Endothelial cell of umbilical vein (primary cell): ENCODE measurements at regions not wholly inside any gene's neighbourhood (a gene's known extent, or its start where the extent isn't known, plus 50 kb on each side); places are given as distances from the start of the nearest gene placed in this dataset.

Source experiments
- BruUV-seq: library from RNA; stranded (reverse); fragments of 400-500 nt; replicated peaks from 2 replicates; lab custom pipeline; 2021; lab: Mats Ljungman, UMichigan
- CTCF ChIA-PET: fragments of 300-600, 350-600 bp; sonication (Branson Sonifier 250); formaldehyde crosslinking; loops from one replicate; lab custom pipeline; 2021; ENCODE audit warnings: antibody characterized with exemption, inconsistent platforms; lab: Charles Lee
- POLR2A ChIA-PET: fragments of 300-600, 350-600 bp; sonication (Branson Sonifier 250); formaldehyde crosslinking; loops from one replicate; lab custom pipeline; 2021; ENCODE audit warnings: antibody characterized with exemption, inconsistent platforms; lab: Charles Lee
- DNase-seq: peaks from one replicate; pipeline ENCODE4 v3.0.0-alpha.2; 2011; ENCODE audit warnings: low read depth, low spot score
- FAIRE-seq: peaks from 2 replicates; lab custom pipeline; 2011; peaks lifted over from hg19 to GRCh38; lab: Jason Lieb, UNC
- H2AFZ ChIP-seq: 2 replicates; pipeline ENCODE4 v1.6.0; 2012; ENCODE audit warnings: low read depth, low read length, control low read depth, inconsistent platforms
- H3K27ac ChIP-seq: 2 replicates; pipeline ENCODE4 v1.5.1; 2011; ENCODE audit warnings: low read depth, mild to moderate bottlenecking, control low read depth, low read length, moderate library complexity; ENCODE audit not compliant: insufficient read depth
- H3K27me3 ChIP-seq, 2 experiments: 2 replicates each; pipeline versions ENCODE4 v1.6.0 to v1.6.1; 2011; ENCODE audit warnings: low read length in 2 of 2, mixed read lengths in 1 of 2; ENCODE audit not compliant: control insufficient read depth in 2 of 2, insufficient read depth in 2 of 2
- H3K36me3 ChIP-seq, 2 experiments: 2 replicates in 1 of 2; 3 replicates in 1 of 2; pipeline ENCODE4 v1.5.1; 2011; ENCODE audit warnings: low read length in 2 of 2, mild to moderate bottlenecking in 1 of 2, moderate library complexity in 1 of 2; ENCODE audit not compliant: control insufficient read depth in 2 of 2, insufficient read depth in 2 of 2; ENCODE audit errors: extremely low read depth in 1 of 2
- H3K4me1 ChIP-seq: 3 replicates; pipeline ENCODE4 v1.5.1; 2011; ENCODE audit warnings: mild to moderate bottlenecking, low read length; ENCODE audit not compliant: control insufficient read depth, insufficient read depth; ENCODE audit errors: extremely low read depth
- H3K4me2 ChIP-seq: 2 replicates; pipeline ENCODE4 v1.6.1; 2011; ENCODE audit warnings: low read length, control low read depth, mixed read lengths; ENCODE audit not compliant: insufficient read depth
- H3K4me3 ChIP-seq, 3 experiments: fragments of 200-600 bp in 1 of 3; sonication (generic), shearing (Covaris generic) in 1 of 3; replicated peaks in 1 of 3; 2 replicates each; pipeline ENCODE4 v1.5.1; 2011 to 2016; ENCODE audit warnings: control low read depth in 3 of 3, low read length in 3 of 3, mild to moderate bottlenecking in 2 of 3, inconsistent platforms in 1 of 3, low read depth in 1 of 3, moderate library complexity in 1 of 3; ENCODE audit not compliant: insufficient read depth in 1 of 3
- H3K79me2 ChIP-seq: 2 replicates; pipeline ENCODE4 v1.6.0; 2012; ENCODE audit warnings: low read length, inconsistent platforms; ENCODE audit not compliant: control insufficient read depth, insufficient read depth
- H3K9ac ChIP-seq: replicated peaks from 2 replicates; pipeline ENCODE3; 2011; ENCODE audit warnings: low read length, control low read depth; ENCODE audit not compliant: insufficient read depth; ENCODE audit errors: extremely low read depth
- H3K9me1 ChIP-seq: replicated peaks from 3 replicates; pipeline ENCODE4 v1.6.0; 2011; ENCODE audit warnings: mild to moderate bottlenecking, low read length; ENCODE audit not compliant: control insufficient read depth, insufficient read depth; ENCODE audit errors: extremely low read depth
- H3K9me3 ChIP-seq: replicated peaks from 2 replicates; pipeline ENCODE4 v1.5.1; 2012; ENCODE audit warnings: low read length, inconsistent platforms; ENCODE audit not compliant: control insufficient read depth, insufficient read depth
- H4K20me1 ChIP-seq: replicated peaks from 2 replicates; pipeline ENCODE3; 2011; ENCODE audit warnings: mild to moderate bottlenecking, low read length; ENCODE audit not compliant: control insufficient read depth, insufficient read depth; ENCODE audit errors: extremely low read depth
- EZH2 ChIP-seq: IDR thresholded peaks from 2 replicates; pipeline ENCODE4 v1.6.1; 2012; ENCODE audit warnings: borderline replicate concordance, low read depth, mild to moderate bottlenecking, moderate library complexity, low read length, inconsistent platforms; ENCODE audit not compliant: severe bottlenecking
- FOS ChIP-seq: IDR thresholded peaks from 2 replicates; pipeline ENCODE4 v1.6.1; 2011; ENCODE audit warnings: mild to moderate bottlenecking, low read length, moderate library complexity, borderline replicate concordance; ENCODE audit not compliant: insufficient read depth
- GATA2 ChIP-seq: IDR thresholded peaks from 2 replicates; pipeline ENCODE4 v1.7.0; 2011; ENCODE audit warnings: low read depth, mild to moderate bottlenecking, moderate library complexity, mixed read lengths, low read length; ENCODE audit not compliant: insufficient read length, insufficient read depth
- JUN ChIP-seq: IDR thresholded peaks from 2 replicates; pipeline ENCODE4 v1.6.1; 2011; ENCODE audit warnings: borderline replicate concordance, low read depth; ENCODE audit not compliant: insufficient read length, insufficient read depth
- MYC ChIP-seq: IDR thresholded peaks from one replicate; pipeline ENCODE4 v1.6.1; 2011; ENCODE audit warnings: mild to moderate bottlenecking, low read depth, low read length
- POLR2A ChIP-seq: IDR thresholded peaks from 2 replicates; pipeline ENCODE4 v1.6.1; 2012; ENCODE audit warnings: low read depth, mild to moderate bottlenecking, control low read depth, low read length
- POLR2AphosphoS5 ChIP-seq: IDR thresholded peaks from 2 replicates; pipeline ENCODE4 v1.6.1; 2012; ENCODE audit warnings: low read depth, mild to moderate bottlenecking, control low read depth, low read length, moderate library complexity; ENCODE audit not compliant: insufficient read depth
- dilution Hi-C: fragments of 300-500 bp; cut with MboI; formaldehyde crosslinking; loops from one replicate; pipeline ENCODE4 v1.15.0; 2019; ENCODE audit warnings: low sequenced_read_pairs; ENCODE audit not compliant: extremely low pct_ligation_motif_present
- intact Hi-C: fragments of 100-400 bp; cut with micrococcal nuclease; formaldehyde crosslinking; loops from one replicate; pipeline ENCODE4 v1.10.0; 2022
- TF ChIP-seq, protein P1 (sequence below), 2 donors: IDR thresholded peaks; 1 replicate in 1 of 2; 2 replicates in 1 of 2; pipeline ENCODE4 v1.5.1; 2011; ENCODE audit warnings: low read length in 2 of 2, mild to moderate bottlenecking in 2 of 2, moderate library complexity in 2 of 2, control low read depth in 1 of 2, inconsistent platforms in 1 of 2, low read depth in 1 of 2; ENCODE audit not compliant: insufficient read depth in 1 of 2; ENCODE audit errors: extremely low read depth in 1 of 2
- TF ChIP-seq, protein P2 (sequence below): IDR thresholded peaks from 2 replicates; pipeline ENCODE4 v1.6.1; 2011; ENCODE audit not compliant: insufficient read depth, insufficient read length

DNA sequence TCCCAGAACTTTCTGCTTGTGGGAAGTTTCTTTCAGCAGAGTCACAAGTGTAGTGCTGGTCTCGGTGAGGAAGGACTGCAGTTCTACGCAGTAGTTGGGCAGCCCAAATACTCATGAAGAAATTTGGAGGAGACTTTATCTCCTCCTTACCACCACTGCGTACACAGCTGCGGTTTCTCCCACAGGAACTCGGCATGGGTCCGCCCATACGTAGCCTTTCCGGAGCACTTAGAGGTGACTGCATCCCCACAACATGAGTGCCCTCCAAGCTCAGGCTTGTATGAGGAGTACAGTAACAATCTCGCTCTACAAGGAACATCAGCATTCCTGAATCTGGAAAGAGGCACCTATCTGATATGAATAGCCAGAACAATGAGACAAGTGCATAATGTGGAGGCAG, 549.2 kb upstream of the SEMA3D start:
- Histone ChIP-seq H3K4me3 (no peak overlapping the region), H3K4me2 (no peak overlapping the region), H4K20me1 (no peaks in the 10 kb centered on the region), H3K79me2 (no peaks in the 10 kb centered on the region), H3K4me1 (no peaks in the 10 kb centered on the region), H3K9ac (no peak overlapping the region), H3K36me3 (no peaks in the 10 kb centered on the region), H3K9me3 (no peaks in the 10 kb centered on the region), H2AFZ (no peak overlapping the region), H3K9me1 (no peaks in the 10 kb centered on the region), H3K27me3 (no peaks in the 10 kb centered on the region), H3K27ac (no peak overlapping the region)
- no TSS peak for BruUV-seq
- intact Hi-C loops (no loop called here), dilution Hi-C loops (no loop called here)
- no peak for DNase-seq
- CTCF ChIA-PET: interaction anchor here (0.9 to 1.1 kb wide), 2 partner anchors 9 to 13 kb away, joined by 4 read pairs; no protein-coding TSS in a partner anchor
- POLR2A ChIA-PET: no interaction called here
- TF ChIP-seq MYC (no peak), POLR2AphosphoS5 (no peak), POLR2A (no peak), JUN (no peak), FOS (no peak), GATA2 (no peak), EZH2 (no peak)
- TF ChIP-seq, protein P1, sequence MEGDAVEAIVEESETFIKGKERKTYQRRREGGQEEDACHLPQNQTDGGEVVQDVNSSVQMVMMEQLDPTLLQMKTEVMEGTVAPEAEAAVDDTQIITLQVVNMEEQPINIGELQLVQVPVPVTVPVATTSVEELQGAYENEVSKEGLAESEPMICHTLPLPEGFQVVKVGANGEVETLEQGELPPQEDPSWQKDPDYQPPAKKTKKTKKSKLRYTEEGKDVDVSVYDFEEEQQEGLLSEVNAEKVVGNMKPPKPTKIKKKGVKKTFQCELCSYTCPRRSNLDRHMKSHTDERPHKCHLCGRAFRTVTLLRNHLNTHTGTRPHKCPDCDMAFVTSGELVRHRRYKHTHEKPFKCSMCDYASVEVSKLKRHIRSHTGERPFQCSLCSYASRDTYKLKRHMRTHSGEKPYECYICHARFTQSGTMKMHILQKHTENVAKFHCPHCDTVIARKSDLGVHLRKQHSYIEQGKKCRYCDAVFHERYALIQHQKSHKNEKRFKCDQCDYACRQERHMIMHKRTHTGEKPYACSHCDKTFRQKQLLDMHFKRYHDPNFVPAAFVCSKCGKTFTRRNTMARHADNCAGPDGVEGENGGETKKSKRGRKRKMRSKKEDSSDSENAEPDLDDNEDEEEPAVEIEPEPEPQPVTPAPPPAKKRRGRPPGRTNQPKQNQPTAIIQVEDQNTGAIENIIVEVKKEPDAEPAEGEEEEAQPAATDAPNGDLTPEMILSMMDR (IDR thresholded peaks at IDR 0.05; ENCODE audit: extremely low read depth in 1 of 2, insufficient read depth in 1 of 2, low read depth in 1 of 2, low read length in 2 of 2): no peak
- TF ChIP-seq, protein P2, sequence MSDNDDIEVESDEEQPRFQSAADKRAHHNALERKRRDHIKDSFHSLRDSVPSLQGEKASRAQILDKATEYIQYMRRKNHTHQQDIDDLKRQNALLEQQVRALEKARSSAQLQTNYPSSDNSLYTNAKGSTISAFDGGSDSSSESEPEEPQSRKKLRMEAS: no peak
- no peak for FAIRE-seq
